T-cell (primary cell): ENCODE measurements at regions not wholly inside any gene's neighbourhood (a gene's known extent, or its start where the extent isn't known, plus 50 kb on each side); places are given as distances from the start of the nearest gene placed in this dataset.

ENCODE experiments used
- ATAC-seq, 4 experiments: fragments of 200-7000 bp in 3 of 4; fragments of 150-1000 bp in 1 of 4; cut with Tn5 transposase; replicated peaks in 1 of 4; 1 replicate in 3 of 4; 2 replicates in 1 of 4; pipeline ENCODE4 v1.10.0; 2021; ENCODE audit warnings: moderate library complexity in 3 of 4, mild to moderate bottlenecking in 2 of 4, moderate number of reproducible peaks in 1 of 4
- CTCF ChIA-PET, 2 donors: fragments of 300-600 bp; sonication (Branson Sonifier 250); formaldehyde crosslinking; loops; one replicate each; lab custom pipeline; 2022; ENCODE audit warnings: antibody characterized with exemption in 2 of 2; lab: Charles Lee
- POLR2A ChIA-PET, 2 donors: fragments of 300-600 bp; sonication (Branson Sonifier 250); formaldehyde crosslinking; loops; one replicate each; lab custom pipeline; 2022; ENCODE audit warnings: antibody characterized with exemption in 2 of 2; lab: Charles Lee
- DNase-seq, 35 experiments: peaks; one replicate each; pipeline versions ENCODE4 v3.0.0 to v3.0.0-alpha.2; 2013 to 2023
- H3K27ac ChIP-seq: one replicate; pipeline ENCODE4 v1.5.1; 2013; ENCODE audit warnings: low read length
- H3K27me3 ChIP-seq, 2 experiments: replicated peaks in 1 of 2; 1 replicate in 1 of 2; 2 replicates in 1 of 2; pipeline versions ENCODE4 v1.6.1 to v1.7.0; 2013; ENCODE audit warnings: low read length in 1 of 2, mixed read lengths in 1 of 2; ENCODE audit not compliant: control insufficient read depth in 2 of 2, insufficient read depth in 2 of 2; ENCODE audit errors: extremely low read depth in 1 of 2
- H3K36me3 ChIP-seq, 2 donors: 1 replicate in 1 of 2; 2 replicates in 1 of 2; pipeline versions ENCODE4 v1.6.1 to v1.7.0; 2013; ENCODE audit warnings: low read length in 1 of 2; ENCODE audit not compliant: control insufficient read depth in 2 of 2, insufficient read depth in 1 of 2; ENCODE audit errors: extremely low read depth in 1 of 2
- H3K4me1 ChIP-seq, 2 experiments: 1 replicate in 1 of 2; 2 replicates in 1 of 2; pipeline versions ENCODE4 v1.6.1 to v1.7.0; 2013; ENCODE audit warnings: low read length in 2 of 2, mixed read lengths in 1 of 2; ENCODE audit not compliant: insufficient read depth in 2 of 2, control insufficient read depth in 1 of 2; ENCODE audit errors: extremely low read depth in 1 of 2
- H3K4me3 ChIP-seq, 2 donors: 1 replicate in 1 of 2; 2 replicates in 1 of 2; pipeline versions ENCODE4 v1.5.1 to v1.7.0; 2013; ENCODE audit warnings: mild to moderate bottlenecking in 2 of 2, low read length in 1 of 2, moderate library complexity in 1 of 2; ENCODE audit not compliant: control insufficient read depth in 1 of 2; ENCODE audit errors: extremely low read depth in 1 of 2
- H3K9me3 ChIP-seq: 2 replicates; pipeline ENCODE4 v1.7.0; 2013
- H3K27ac Mint-ChIP-seq, 2 donors: one replicate each; pipeline ENCODE4 v1.8.0; 2020 to 2021; ENCODE audit warnings: mild to moderate bottlenecking in 2 of 2, mixed read lengths in 2 of 2
- H3K27me3 Mint-ChIP-seq, 2 donors: one replicate each; pipeline ENCODE4 v1.8.0; 2021 to 2022; ENCODE audit warnings: mixed read lengths in 2 of 2
- H3K36me3 Mint-ChIP-seq: one replicate; pipeline ENCODE4 v1.8.0; 2021; ENCODE audit warnings: mixed read lengths
- H3K4me1 Mint-ChIP-seq, 3 donors: one replicate each; pipeline ENCODE4 v1.8.0; 2020 to 2022; ENCODE audit warnings: mixed read lengths in 3 of 3, mild to moderate bottlenecking in 1 of 3
- H3K4me3 Mint-ChIP-seq, 3 donors: one replicate each; pipeline ENCODE4 v1.8.0; 2020 to 2022; ENCODE audit warnings: mild to moderate bottlenecking in 3 of 3, mixed read lengths in 3 of 3, moderate library complexity in 3 of 3
- H3K9me3 Mint-ChIP-seq, 3 donors: one replicate each; pipeline ENCODE4 v1.8.0; 2020 to 2022; ENCODE audit warnings: mixed read lengths in 3 of 3
- WGBS: methylation state at CpG from one replicate; pipeline ENCODE4 v1.1.5; 2013; ENCODE audit warnings: missing lambda C conversion rate; ENCODE audit not compliant: insufficient coverage; 5-methylcytosine and 5-hydroxymethylcytosine counted together

DNA sequence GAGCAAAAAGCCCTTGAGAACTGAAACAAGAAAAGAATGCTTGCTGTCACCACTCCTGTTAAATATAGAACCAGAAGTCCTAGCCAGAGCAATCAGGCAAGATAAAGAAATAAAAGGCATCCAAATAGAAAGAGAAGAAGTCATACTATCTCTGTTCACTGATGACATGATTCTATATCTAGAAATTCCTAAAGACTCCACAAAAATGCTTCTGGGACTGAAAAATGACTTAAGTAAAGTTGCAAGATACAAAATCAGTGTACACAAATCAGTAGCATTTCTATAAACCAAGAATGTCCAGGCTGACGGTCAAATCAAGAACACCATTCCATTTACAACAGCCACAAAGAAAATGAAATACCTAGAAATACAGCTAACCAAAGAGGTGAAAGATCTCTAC, 552.7 kb upstream of the SLIT2 start:
- Mint-ChIP-seq H3K36me3 (no peaks in the 10 kb centered on the region), H3K4me1 (no peaks in the 10 kb centered on the region), H3K27me3 (no peaks in the 10 kb centered on the region), H3K4me3 (no peak overlapping the region), H3K9me3 (peaks cover 6 to 15% (median 9%) of the 10 kb centered on the region in 3 donors), H3K27ac (no peak overlapping the region)
- WGBS, result no CpG with 5 or more reads among the region's 1 CpG
- CTCF ChIA-PET, result no interaction called here
- Histone ChIP-seq H3K27me3 (no peaks in the 10 kb centered on the region), H3K27ac (no peak overlapping the region), H3K4me3 (no peak overlapping the region), H3K9me3 (peaks cover 2% of the 10 kb centered on the region), H3K4me1 (no peaks in the 10 kb centered on the region), H3K36me3 (no peaks in the 10 kb centered on the region)
- POLR2A ChIA-PET, result no interaction called here
- no peak for ATAC-seq
- DNase-seq, result no peak

DNA sequence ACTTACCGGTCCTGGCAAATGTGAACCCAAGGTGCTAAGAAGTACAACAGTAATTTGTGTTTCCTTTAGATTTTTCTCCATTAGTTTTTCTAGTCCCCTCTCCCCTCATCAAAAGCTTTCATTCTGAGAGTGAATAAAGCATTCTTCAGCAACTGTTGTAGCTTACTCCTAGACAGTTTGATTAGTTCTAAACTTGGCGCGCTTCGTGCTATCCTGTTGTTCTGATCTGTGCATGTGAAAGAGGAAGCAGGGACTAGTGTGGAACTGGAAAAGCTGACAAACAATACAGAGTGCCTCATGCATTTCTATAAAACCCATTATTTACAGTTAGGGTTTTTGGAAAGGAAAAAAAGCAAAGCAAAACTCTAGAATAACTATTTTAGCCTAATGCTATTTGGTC, 556.9 kb upstream of the SLIT2 start:
- no peak overlapping the region for H3K27ac ChIP-seq
- H3K4me3 Mint-ChIP-seq, result no peak overlapping the region
- no peaks in the 10 kb centered on the region for H3K36me3 ChIP-seq
- H3K4me3 ChIP-seq, result no peak overlapping the region
- POLR2A ChIA-PET, result interaction anchor here in 1 of 2 donors (0.6 kb wide), 1 partner anchor 123 kb away, joined by 3 read pairs; no protein-coding TSS in a partner anchor
- H3K27me3 Mint-ChIP-seq, result no peaks in the 10 kb centered on the region
- H3K4me1 ChIP-seq, result no peaks in the 10 kb centered on the region
- H3K9me3 ChIP-seq, result peaks cover 2% of the 10 kb centered on the region
- H3K27ac Mint-ChIP-seq, result no peak overlapping the region
- CTCF ChIA-PET, result no interaction called here
- no peak for ATAC-seq
- H3K4me1 Mint-ChIP-seq, result no peaks in the 10 kb centered on the region
- no peak for DNase-seq
- no peaks in the 10 kb centered on the region for H3K27me3 ChIP-seq
- 50% methylated on average over 1 of the region's 4 CpGs for WGBS
- H3K9me3 Mint-ChIP-seq, result peaks cover 12 to 13% (median 13%) of the 10 kb centered on the region in 3 donors
- H3K36me3 Mint-ChIP-seq, result no peaks in the 10 kb centered on the region

DNA sequence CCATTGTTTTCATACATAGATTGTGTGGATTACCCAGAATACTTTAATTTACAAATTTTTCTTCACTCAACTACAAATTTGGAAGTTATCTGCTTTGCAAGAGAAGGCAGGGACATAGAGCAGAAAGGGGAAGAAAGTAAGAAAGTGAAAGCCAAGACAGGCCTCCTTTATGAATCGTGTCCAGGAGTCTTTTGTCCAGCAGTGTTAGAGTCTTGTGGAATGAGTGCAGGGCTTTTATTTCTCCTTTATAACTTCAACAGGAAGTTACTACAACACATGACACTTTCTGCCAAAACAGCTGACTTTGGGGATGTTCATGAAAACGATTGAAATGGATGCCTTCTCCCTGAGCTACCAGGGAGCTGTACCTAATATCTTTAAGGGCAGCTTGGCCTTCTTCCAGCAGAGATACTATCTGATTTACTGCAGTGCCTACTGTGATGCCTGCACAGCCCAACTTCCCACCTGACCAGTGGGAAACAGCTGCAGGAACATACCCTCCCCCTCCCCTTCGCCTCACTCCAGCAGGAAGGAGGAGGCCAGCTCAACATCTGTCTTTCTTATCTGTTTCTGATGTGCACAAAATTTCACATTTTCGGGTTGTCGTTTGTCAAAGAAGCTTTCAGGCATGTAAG, 557.7 kb upstream of the SLIT2 start:
- Mint-ChIP-seq H3K27me3 (no peaks in the 10 kb centered on the region), H3K9me3 (peaks cover 12 to 13% (median 13%) of the 10 kb centered on the region in 3 donors), H3K4me1 (no peaks in the 10 kb centered on the region), H3K4me3 (no peak overlapping the region), H3K36me3 (no peaks in the 10 kb centered on the region), H3K27ac (no peak overlapping the region)
- POLR2A ChIA-PET, result interaction anchor here in 1 of 2 donors (0.6 kb wide), 1 partner anchor 123 kb away, joined by 3 read pairs; no protein-coding TSS in a partner anchor
- no peaks in the 10 kb centered on the region for H3K4me1 ChIP-seq
- no peak for DNase-seq
- no peaks in the 10 kb centered on the region for H3K27me3 ChIP-seq
- H3K9me3 ChIP-seq, result peaks cover 2% of the 10 kb centered on the region
- ATAC-seq, result no peak
- H3K27ac ChIP-seq, result no peak overlapping the region
- CTCF ChIA-PET, result no interaction called here
- 0% methylated on average over 2 of the region's 5 CpGs for WGBS
- no peaks in the 10 kb centered on the region for H3K36me3 ChIP-seq
- no peak overlapping the region for H3K4me3 ChIP-seq

DNA sequence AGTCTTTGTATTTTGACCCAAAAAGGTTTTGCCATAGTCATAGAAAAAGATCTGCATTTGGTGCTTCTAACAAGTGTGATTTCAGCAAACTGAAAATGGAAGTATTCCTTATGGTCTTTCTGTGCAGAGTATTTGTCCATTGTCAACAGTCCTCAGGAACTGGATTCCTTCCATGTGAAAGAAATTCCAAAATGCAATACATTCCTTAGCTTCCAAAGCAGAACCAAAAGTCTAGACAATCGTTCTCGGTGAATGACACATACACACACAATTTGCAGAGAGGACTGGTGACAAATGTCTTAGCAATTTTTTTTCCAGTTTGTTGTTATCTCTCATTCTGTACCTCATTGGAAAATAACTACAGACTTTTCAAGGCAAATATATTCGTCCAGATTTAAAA, 562.2 kb upstream of the SLIT2 start:
- DNase-seq, result no peak
- H3K36me3 Mint-ChIP-seq, result no peaks in the 10 kb centered on the region
- ChIA-PET POLR2A (no interaction called here), CTCF (no interaction called here)
- no peaks in the 10 kb centered on the region for H3K27me3 ChIP-seq
- H3K9me3 ChIP-seq, result no peaks in the 10 kb centered on the region
- no peaks in the 10 kb centered on the region for H3K27me3 Mint-ChIP-seq
- H3K27ac ChIP-seq, result no peak overlapping the region
- no peak for ATAC-seq
- H3K4me3 Mint-ChIP-seq, result no peak overlapping the region
- no peak overlapping the region for H3K4me3 ChIP-seq
- H3K4me1 Mint-ChIP-seq, result no peaks in the 10 kb centered on the region
- H3K36me3 ChIP-seq, result no peaks in the 10 kb centered on the region
- WGBS, result 90% methylated on average over 2 of the region's 3 CpGs
- H3K4me1 ChIP-seq, result no peaks in the 10 kb centered on the region
- peaks cover 13 to 19% (median 18%) of the 10 kb centered on the region in 3 donors for H3K9me3 Mint-ChIP-seq
- no peak overlapping the region for H3K27ac Mint-ChIP-seq

DNA sequence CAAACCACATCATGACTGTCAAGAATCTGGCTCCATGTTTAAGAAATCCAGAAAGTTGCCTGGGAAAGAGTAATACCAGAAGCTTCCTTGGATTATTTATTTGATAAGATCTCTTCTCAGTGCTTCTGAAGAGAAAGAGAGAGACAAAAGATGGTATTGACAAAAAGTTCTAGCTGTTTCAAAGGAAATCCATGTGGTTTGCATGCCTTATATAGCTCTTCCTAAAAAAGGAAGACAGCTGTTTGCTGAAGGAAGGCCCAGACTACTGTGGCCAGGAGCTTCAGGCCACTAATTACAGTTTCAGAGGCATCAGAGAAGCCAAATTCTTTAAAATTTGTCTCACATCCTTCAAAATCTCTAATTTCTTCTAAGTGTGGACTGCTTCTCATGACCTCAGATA, 565.2 kb upstream of the SLIT2 start:
- ATAC-seq (no peak), DNase-seq (no peak)
- Histone ChIP-seq H3K36me3 (no peaks in the 10 kb centered on the region), H3K4me1 (no peaks in the 10 kb centered on the region), H3K9me3 (no peaks in the 10 kb centered on the region), H3K27ac (no peak overlapping the region), H3K4me3 (no peak overlapping the region), H3K27me3 (no peaks in the 10 kb centered on the region)
- no peaks in the 10 kb centered on the region for H3K36me3 Mint-ChIP-seq
- H3K27ac Mint-ChIP-seq, result no peak overlapping the region
- H3K4me3 Mint-ChIP-seq, result no peak overlapping the region
- ChIA-PET CTCF (no interaction called here), POLR2A (no interaction called here)
- H3K27me3 Mint-ChIP-seq, result no peaks in the 10 kb centered on the region
- peaks cover 17 to 21% (median 18%) of the 10 kb centered on the region in 3 donors for H3K9me3 Mint-ChIP-seq
- no peaks in the 10 kb centered on the region for H3K4me1 Mint-ChIP-seq

DNA sequence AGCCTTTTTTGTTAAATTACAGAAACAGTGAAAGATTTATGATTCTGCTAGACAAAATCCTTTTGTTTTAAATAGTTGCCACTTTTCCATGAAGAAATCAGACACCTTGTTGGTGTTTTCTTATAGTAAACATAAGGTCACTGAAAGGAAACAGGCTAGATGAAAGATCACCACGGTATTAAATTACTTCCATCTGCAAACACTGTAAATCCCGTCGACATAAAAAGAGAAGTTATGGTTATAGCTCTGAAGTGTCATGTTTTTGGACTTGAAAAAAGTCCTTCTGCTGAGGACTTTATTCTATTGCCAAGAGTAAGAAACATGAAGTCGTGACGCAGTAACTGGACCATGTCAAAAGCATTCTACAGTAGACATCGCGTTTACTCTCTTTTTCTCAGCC, 567.6 kb upstream of the SLIT2 start:
- Histone ChIP-seq H3K4me3 (no peak overlapping the region), H3K4me1 (no peaks in the 10 kb centered on the region), H3K27ac (no peak overlapping the region), H3K27me3 (no peaks in the 10 kb centered on the region), H3K36me3 (no peaks in the 10 kb centered on the region), H3K9me3 (no peaks in the 10 kb centered on the region)
- no peak overlapping the region for H3K27ac Mint-ChIP-seq
- 60% methylated on average over 2 of the region's 7 CpGs for WGBS
- ATAC-seq (no peak), DNase-seq (no peak)
- no peaks in the 10 kb centered on the region for H3K36me3 Mint-ChIP-seq
- H3K9me3 Mint-ChIP-seq, result peaks cover 11 to 17% (median 13%) of the 10 kb centered on the region in 3 donors
- no peaks in the 10 kb centered on the region for H3K4me1 Mint-ChIP-seq
- ChIA-PET CTCF (no interaction called here), POLR2A (no interaction called here)
- H3K27me3 Mint-ChIP-seq, result no peaks in the 10 kb centered on the region
- no peak overlapping the region for H3K4me3 Mint-ChIP-seq
